ENCODE measurements at regions not wholly inside any gene's neighbourhood (a gene's known extent, or its start where the extent isn't known, plus 50 kb on each side); places are given as distances from the start of the nearest gene placed in this dataset.

DNA sequence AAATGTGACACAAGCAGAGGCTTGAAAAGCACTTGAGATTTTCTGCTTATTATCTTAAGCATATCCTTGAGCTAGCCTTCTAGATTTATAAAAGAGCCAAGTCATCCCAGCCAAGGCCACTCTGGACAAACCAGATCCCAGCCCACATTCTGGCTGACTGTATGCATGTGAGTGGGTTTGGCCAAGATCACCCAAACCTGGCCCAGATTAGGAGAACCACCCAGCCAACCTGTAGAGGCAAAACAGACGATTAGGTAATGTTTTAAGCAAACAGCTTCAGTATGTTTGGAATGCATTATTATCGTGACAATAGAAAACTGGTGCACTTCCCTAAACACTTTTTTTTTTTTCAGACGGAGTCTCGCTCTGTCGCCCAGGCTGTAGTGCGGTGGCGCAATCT lies 151.9 kb downstream of the SPATA31D1 start:
- no peaks in the 10 kb centered on the region for H3K4me1 ChIP-seq (ENCODE audit: control insufficient read depth, extremely low read depth, insufficient read depth, low read length)
- DNase-seq (ENCODE audit: low read depth in 2 of 2) = peak in 1 of 2 donors; percentile 47
- TF ChIP-seq CTCF (conservative IDR thresholded peaks at IDR 0.05 in 1 of 2, IDR thresholded peaks at IDR 0.05 in 1 of 2; ENCODE audit: low read depth in 1 of 2, low read length in 2 of 2) (no peak), EZH2 (IDR thresholded peaks at IDR 0.05; ENCODE audit: low read length, missing control alignments) (no peak)

DNA sequence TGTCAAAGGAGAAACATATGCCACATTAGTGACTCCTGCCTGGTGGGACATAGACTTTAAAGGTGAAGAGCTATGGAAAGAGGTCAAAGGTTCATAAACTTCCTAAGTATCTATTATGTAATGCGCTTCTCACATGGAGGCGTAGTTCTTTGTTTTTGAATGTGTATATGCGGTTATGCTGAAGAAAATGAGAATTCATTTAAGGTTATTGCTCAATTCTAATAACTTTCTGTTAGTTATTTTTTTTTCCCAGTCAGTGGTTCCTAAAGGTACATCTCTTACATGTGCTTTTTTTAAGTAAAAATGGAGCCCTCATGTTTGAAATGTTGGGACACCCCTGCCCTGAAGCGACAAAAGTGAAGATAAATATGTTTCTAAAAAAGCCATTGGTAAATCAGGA lies 156.2 kb downstream of the SPATA31D1 start:
- DNase-seq (ENCODE audit: low read depth in 2 of 2) = no peak
- H3K4me1 ChIP-seq (ENCODE audit: control insufficient read depth, extremely low read depth, insufficient read depth, low read length) = no peaks in the 10 kb centered on the region
- no peaks in the 10 kb centered on the region for H3K27me3 ChIP-seq (ENCODE audit: control insufficient read depth, insufficient read depth, low read length)
- no peak overlapping the region for H3K4me2 ChIP-seq (ENCODE audit: extremely low read depth, insufficient read depth, low read length)
- H4K20me1 ChIP-seq (ENCODE audit: control insufficient read depth, extremely low read depth, insufficient read depth, low read length) = no peaks in the 10 kb centered on the region
- H3K9ac ChIP-seq (ENCODE audit: insufficient read depth, low read length) = no peak overlapping the region
- no peaks in the 10 kb centered on the region for H3K9me3 ChIP-seq (ENCODE audit: control insufficient read depth, insufficient read depth, low read depth, low read length)
- no peak overlapping the region for H3K27ac ChIP-seq (ENCODE audit: insufficient read depth, low read length)
- no peak overlapping the region for H3K4me3 ChIP-seq (replicated peaks in 1 of 4; ENCODE audit: control extremely low read depth in 1 of 4, insufficient read depth in 1 of 4, low read depth in 3 of 4, low read length in 4 of 4)
- no peak overlapping the region for H2AFZ ChIP-seq (ENCODE audit: low read length)
- TF ChIP-seq CTCF (conservative IDR thresholded peaks at IDR 0.05 in 1 of 2, IDR thresholded peaks at IDR 0.05 in 1 of 2; ENCODE audit: low read depth in 1 of 2, low read length in 2 of 2) (no peak), EZH2 (IDR thresholded peaks at IDR 0.05; ENCODE audit: low read length, missing control alignments) (no peak)
- no peaks in the 10 kb centered on the region for H3K36me3 ChIP-seq (ENCODE audit: control insufficient read depth, insufficient read depth, low read length)
- no peaks in the 10 kb centered on the region for H3K79me2 ChIP-seq (ENCODE audit: control insufficient read depth, insufficient read depth, low read length)

More for the DNA sequence above, 151.9 kb downstream of the SPATA31D1 start:
- Histone ChIP-seq H3K4me2 (ENCODE audit: extremely low read depth, insufficient read depth, low read length) (no peak overlapping the region), H3K4me3 (replicated peaks in 1 of 4; ENCODE audit: control extremely low read depth in 1 of 4, insufficient read depth in 1 of 4, low read depth in 3 of 4, low read length in 4 of 4) (no peak overlapping the region), H3K27me3 (ENCODE audit: control insufficient read depth, insufficient read depth, low read length) (no peaks in the 10 kb centered on the region), H4K20me1 (ENCODE audit: control insufficient read depth, extremely low read depth, insufficient read depth, low read length) (no peaks in the 10 kb centered on the region), H3K27ac (ENCODE audit: insufficient read depth, low read length) (no peak overlapping the region), H3K9ac (ENCODE audit: insufficient read depth, low read length) (no peak overlapping the region), H2AFZ (ENCODE audit: low read length) (no peak overlapping the region), H3K36me3 (ENCODE audit: control insufficient read depth, insufficient read depth, low read length) (no peaks in the 10 kb centered on the region), H3K79me2 (ENCODE audit: control insufficient read depth, insufficient read depth, low read length) (no peaks in the 10 kb centered on the region), H3K9me3 (ENCODE audit: control insufficient read depth, insufficient read depth, low read depth, low read length) (no peaks in the 10 kb centered on the region)

- Histone ChIP-seq H3K36me3 (ENCODE audit: control insufficient read depth, insufficient read depth, low read length) (no peaks in the 10 kb centered on the region), H3K27ac (ENCODE audit: insufficient read depth, low read length) (no peak overlapping the region), H3K9me3 (ENCODE audit: control insufficient read depth, insufficient read depth, low read depth, low read length) (no peaks in the 10 kb centered on the region), H4K20me1 (ENCODE audit: control insufficient read depth, extremely low read depth, insufficient read depth, low read length) (no peaks in the 10 kb centered on the region), H2AFZ (ENCODE audit: low read length) (no peak overlapping the region), H3K79me2 (ENCODE audit: control insufficient read depth, insufficient read depth, low read length) (no peaks in the 10 kb centered on the region), H3K4me2 (ENCODE audit: extremely low read depth, insufficient read depth, low read length) (no peak overlapping the region), H3K27me3 (ENCODE audit: control insufficient read depth, insufficient read depth, low read length) (no peaks in the 10 kb centered on the region), H3K9ac (ENCODE audit: insufficient read depth, low read length) (no peak overlapping the region), H3K4me1 (ENCODE audit: control insufficient read depth, extremely low read depth, insufficient read depth, low read length) (no peaks in the 10 kb centered on the region), H3K4me3 (replicated peaks in 1 of 4; ENCODE audit: control extremely low read depth in 1 of 4, insufficient read depth in 1 of 4, low read depth in 3 of 4, low read length in 4 of 4) (no peak overlapping the region)
- no peak for DNase-seq (ENCODE audit: low read depth in 2 of 2)
- TF ChIP-seq EZH2 (IDR thresholded peaks at IDR 0.05; ENCODE audit: low read length, missing control alignments) = no peak
- TF ChIP-seq CTCF (conservative IDR thresholded peaks at IDR 0.05 in 1 of 2, IDR thresholded peaks at IDR 0.05 in 1 of 2; ENCODE audit: low read depth in 1 of 2, low read length in 2 of 2) = no peak
Observed at GRCh38 chr9:82146677-82147076, 158.1 kb downstream of the SPATA31D1 start.
